Gastrocnemius medialis (tissue), 4 donors: ENCODE measurements at regions not wholly inside any gene's neighbourhood (a gene's known extent, or its start where the extent isn't known, plus 50 kb on each side); places are given as distances from the start of the nearest gene placed in this dataset.

Experiments
- ATAC-seq, 2 donors: fragments of 150-250 bp; one replicate each; pipeline ENCODE4 v1.9.1; 2016
- DNase-seq, 2 donors: peaks; one replicate each; pipeline ENCODE4 v3.0.0-alpha.2; 2019
- H3K27ac ChIP-seq, 4 donors: fragments of 200-600 bp; sonication (generic); 1 replicate in 1 of 4; 2 replicates in 3 of 4; pipeline ENCODE4 v1.5.1; 2016 to 2018; ENCODE audit warnings: mild to moderate bottlenecking in 2 of 4, moderate library complexity in 1 of 4
- H3K27me3 ChIP-seq, 3 donors: fragments of 200-600 bp; sonication (generic) in 2 of 3; 1 replicate in 1 of 3; 2 replicates in 2 of 3; pipeline versions ENCODE4 v1.5.1 to v1.6.0; 2016 to 2019; ENCODE audit warnings: mild to moderate bottlenecking in 1 of 3, moderate library complexity in 1 of 3
- H3K36me3 ChIP-seq, 2 donors: fragments of 200-600 bp; sonication (generic) in 1 of 2; one replicate each; pipeline ENCODE4 v1.5.1; 2017 to 2018
- H3K4me1 ChIP-seq, 2 donors: fragments of 200-600 bp; sonication (generic) in 1 of 2; one replicate each; pipeline ENCODE4 v1.5.1; 2016 to 2017; ENCODE audit warnings: mild to moderate bottlenecking in 2 of 2
- H3K4me3 ChIP-seq, 4 donors: fragments of 200-600 bp; sonication (generic) in 3 of 4; 1 replicate in 1 of 4; 2 replicates in 3 of 4; pipeline ENCODE4 v1.5.1; 2016 to 2019; ENCODE audit warnings: mild to moderate bottlenecking in 2 of 4
- H3K9me3 ChIP-seq, 3 donors: fragments of 200-600 bp; sonication (generic) in 2 of 3; 1 replicate in 1 of 3; 2 replicates in 2 of 3; pipeline ENCODE4 v1.5.1; 2016 to 2019
- POLR2A ChIP-seq, 2 donors: fragments of 450-650 bp; IDR thresholded peaks; one replicate each; pipeline ENCODE4 v1.6.1; 2017; ENCODE audit warnings: antibody characterized with exemption in 2 of 2, mild to moderate bottlenecking in 2 of 2, moderate library complexity in 2 of 2
- in situ Hi-C, 4 donors: fragments of 200-750 bp; cut with MboI; loops; one replicate each; pipeline versions ENCODE4 v1.15.0 to v1.8.0; 2017; ENCODE audit warnings: low sequenced_read_pairs in 4 of 4
- intact Hi-C: fragments of 100-400 bp; cut with DNase I; formaldehyde crosslinking; loops from one replicate; pipeline ENCODE4 v1.15.1; 2023; ENCODE audit warnings: low total_unique reads
- TF ChIP-seq, protein P1 (sequence below), 5 experiments: fragments of 450-650 bp in 3 of 5; fragments of 200-600 bp in 2 of 5; sonication (generic) in 2 of 5; IDR thresholded peaks in 4 of 5; conservative IDR thresholded peaks in 1 of 5; 1 replicate in 4 of 5; 2 replicates in 1 of 5; pipeline ENCODE4 v1.5.1; 2016 to 2019; ENCODE audit warnings: antibody characterized with exemption in 5 of 5, mild to moderate bottlenecking in 3 of 5, moderate library complexity in 3 of 5

GRCh38 chr16:66144641-66145040 lies 221.8 kb upstream of the CDH5 start:
- intact Hi-C loops = no loop called here
- DNase-seq = no peak
- no peaks in the 10 kb centered on the region for H3K9me3 ChIP-seq
- H3K36me3 ChIP-seq = no peaks in the 10 kb centered on the region
- H3K4me1 ChIP-seq = peaks cover 0 to 5% of the 10 kb centered on the region in 2 donors
- no peak overlapping the region for H3K27ac ChIP-seq
- no peak overlapping the region for H3K4me3 ChIP-seq
- in situ Hi-C loops = no loop called here
- ATAC-seq = no peak
- no peak for TF ChIP-seq POLR2A (IDR thresholded peaks at IDR 0.05)
- TF ChIP-seq, protein P1, sequence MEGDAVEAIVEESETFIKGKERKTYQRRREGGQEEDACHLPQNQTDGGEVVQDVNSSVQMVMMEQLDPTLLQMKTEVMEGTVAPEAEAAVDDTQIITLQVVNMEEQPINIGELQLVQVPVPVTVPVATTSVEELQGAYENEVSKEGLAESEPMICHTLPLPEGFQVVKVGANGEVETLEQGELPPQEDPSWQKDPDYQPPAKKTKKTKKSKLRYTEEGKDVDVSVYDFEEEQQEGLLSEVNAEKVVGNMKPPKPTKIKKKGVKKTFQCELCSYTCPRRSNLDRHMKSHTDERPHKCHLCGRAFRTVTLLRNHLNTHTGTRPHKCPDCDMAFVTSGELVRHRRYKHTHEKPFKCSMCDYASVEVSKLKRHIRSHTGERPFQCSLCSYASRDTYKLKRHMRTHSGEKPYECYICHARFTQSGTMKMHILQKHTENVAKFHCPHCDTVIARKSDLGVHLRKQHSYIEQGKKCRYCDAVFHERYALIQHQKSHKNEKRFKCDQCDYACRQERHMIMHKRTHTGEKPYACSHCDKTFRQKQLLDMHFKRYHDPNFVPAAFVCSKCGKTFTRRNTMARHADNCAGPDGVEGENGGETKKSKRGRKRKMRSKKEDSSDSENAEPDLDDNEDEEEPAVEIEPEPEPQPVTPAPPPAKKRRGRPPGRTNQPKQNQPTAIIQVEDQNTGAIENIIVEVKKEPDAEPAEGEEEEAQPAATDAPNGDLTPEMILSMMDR (IDR thresholded peaks at IDR 0.05 in 4 of 5, conservative IDR thresholded peaks at IDR 0.05 in 1 of 5) = no peak
- H3K27me3 ChIP-seq = no peaks in the 10 kb centered on the region

DNA sequence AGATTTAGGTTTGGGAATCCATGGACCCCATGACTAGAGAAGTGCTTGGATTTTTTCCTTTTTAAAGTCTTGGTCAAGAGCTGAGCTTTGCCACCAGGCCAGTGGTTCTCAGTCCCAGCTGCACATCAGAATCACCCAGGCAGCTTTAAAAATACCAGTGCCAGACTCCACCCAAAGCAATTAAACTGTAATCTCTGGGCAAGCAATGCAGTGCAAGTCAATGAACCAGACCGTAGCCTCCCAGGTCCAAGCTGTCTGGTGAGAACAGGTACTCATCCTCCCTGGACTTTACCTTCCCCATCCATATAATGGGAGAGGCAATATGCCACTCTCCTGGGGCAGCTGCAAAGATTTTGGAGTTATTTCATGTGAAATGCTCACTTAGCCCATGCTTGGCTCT lies 223.1 kb upstream of the CDH5 start:
- intact Hi-C loops = no loop called here
- TF ChIP-seq, protein P1 (IDR thresholded peaks at IDR 0.05 in 4 of 5, conservative IDR thresholded peaks at IDR 0.05 in 1 of 5) = no peak
- no peak for TF ChIP-seq POLR2A (IDR thresholded peaks at IDR 0.05)

GRCh38 chr16:66141885-66142284 lies 224.6 kb upstream of the CDH5 start:
- ATAC-seq (peak in 1 of 2 donors; percentile 14), DNase-seq (no peak)
- intact Hi-C loops = no loop called here
- TF ChIP-seq, protein P1 (IDR thresholded peaks at IDR 0.05 in 4 of 5, conservative IDR thresholded peaks at IDR 0.05 in 1 of 5) = no peak
- TF ChIP-seq POLR2A (IDR thresholded peaks at IDR 0.05) = no peak
- Histone ChIP-seq H3K4me1 (peaks cover 0 to 4% of the 10 kb centered on the region in 2 donors), H3K4me3 (no peak overlapping the region), H3K36me3 (no peaks in the 10 kb centered on the region), H3K27me3 (no peaks in the 10 kb centered on the region), H3K27ac (no peak overlapping the region), H3K9me3 (no peaks in the 10 kb centered on the region)
- in situ Hi-C loops = no loop called here

More for the DNA sequence above, 223.1 kb upstream of the CDH5 start:
- no peaks in the 10 kb centered on the region for H3K27me3 ChIP-seq
- in situ Hi-C loops = no loop called here
- H3K4me1 ChIP-seq = peaks cover 0 to 5% of the 10 kb centered on the region in 2 donors
- ATAC-seq (no peak), DNase-seq (no peak)
- H3K4me3 ChIP-seq = no peak overlapping the region
- H3K9me3 ChIP-seq = no peaks in the 10 kb centered on the region
- H3K27ac ChIP-seq = no peak overlapping the region
- H3K36me3 ChIP-seq = no peaks in the 10 kb centered on the region

DNA sequence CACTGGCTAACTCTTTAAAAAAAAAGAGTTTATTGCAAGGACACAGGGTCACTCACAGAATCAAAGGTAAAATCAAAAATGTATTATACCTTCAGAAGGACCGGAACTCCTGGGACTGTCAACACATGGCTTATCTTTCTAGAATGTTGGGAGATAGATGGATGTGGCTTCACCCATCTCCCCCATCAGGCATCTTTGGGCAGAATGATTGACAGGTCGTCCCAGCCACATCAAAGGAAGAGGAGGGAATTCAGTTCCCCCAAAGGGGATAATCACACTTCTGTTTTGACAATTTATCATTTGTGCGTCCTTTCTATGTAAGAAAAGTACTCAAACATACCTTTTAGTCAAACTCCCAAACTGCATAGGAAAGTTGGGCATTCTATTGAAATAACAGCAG lies 228.6 kb upstream of the CDH5 start:
- no peak for ATAC-seq
- no peaks in the 10 kb centered on the region for H3K9me3 ChIP-seq
- intact Hi-C loops (no loop called here), in situ Hi-C loops (no loop called here)
- H3K27ac ChIP-seq = no peak overlapping the region
- H3K4me3 ChIP-seq = no peak overlapping the region
- peaks cover 10 to 11% of the 10 kb centered on the region in 2 donors for H3K4me1 ChIP-seq
- no peak for TF ChIP-seq POLR2A (IDR thresholded peaks at IDR 0.05)
- TF ChIP-seq, protein P1 (IDR thresholded peaks at IDR 0.05 in 4 of 5, conservative IDR thresholded peaks at IDR 0.05 in 1 of 5) = no peak
- H3K36me3 ChIP-seq = no peaks in the 10 kb centered on the region
- no peak for DNase-seq
- no peaks in the 10 kb centered on the region for H3K27me3 ChIP-seq

GRCh38 chr16:66136841-66137240 lies 229.7 kb upstream of the CDH5 start:
- ATAC-seq = no peak
- Histone ChIP-seq H3K36me3 (no peaks in the 10 kb centered on the region), H3K4me3 (no peak overlapping the region), H3K4me1 (peaks cover 10 to 11% of the 10 kb centered on the region in 2 donors), H3K27me3 (no peaks in the 10 kb centered on the region), H3K9me3 (no peaks in the 10 kb centered on the region), H3K27ac (no peak overlapping the region)
- intact Hi-C loops (no loop called here), in situ Hi-C loops (no loop called here)
- TF ChIP-seq POLR2A (IDR thresholded peaks at IDR 0.05) = no peak
- TF ChIP-seq, protein P1 (IDR thresholded peaks at IDR 0.05 in 4 of 5, conservative IDR thresholded peaks at IDR 0.05 in 1 of 5) = no peak
- DNase-seq = no peak
